GM23338 (cell line): ENCODE measurements at regions not wholly inside any gene's neighbourhood (a gene's known extent, or its start where the extent isn't known, plus 50 kb on each side); places are given as distances from the start of the nearest gene placed in this dataset. TPM values are rescaled to one million over a fixed set of nuclear protein-coding genes. Genes with fewer than 3 reads are reported as not detected.

Source experiments
- ATAC-seq: fragments of 200-7000 bp; cut with Tn5 transposase; 3 replicates; pipeline ENCODE4 v1.9.1; 2020
- DNase-seq: peaks from one replicate; pipeline ENCODE4 v3.0.0-alpha.2; 2015; ENCODE audit warnings: low spot score
- H2AFZ ChIP-seq: fragments of 200-600 bp; sonication (generic); 2 replicates; pipeline ENCODE4 v1.8.0; 2016; ENCODE audit warnings: antibody characterized with exemption, mild to moderate bottlenecking, moderate library complexity
- H3F3A ChIP-seq: fragments of 200-600 bp; sonication (generic); replicated peaks from 2 replicates; pipeline ENCODE4 v1.8.0; 2017; ENCODE audit warnings: antibody characterized with exemption, mixed run types, low read depth
- H3K27ac ChIP-seq: fragments of 200-600 bp; sonication (generic); 2 replicates; pipeline ENCODE4 v1.6.1; 2016; ENCODE audit warnings: low read depth
- H3K27me3 ChIP-seq: fragments of 200-600 bp; sonication (generic); 2 replicates; pipeline ENCODE4 v1.8.0; 2016; ENCODE audit warnings: mild to moderate bottlenecking, mixed run types, moderate library complexity; ENCODE audit not compliant: insufficient read depth
- H3K36me3 ChIP-seq: fragments of 200-600 bp; sonication (generic); 2 replicates; pipeline ENCODE4 v1.8.0; 2016; ENCODE audit warnings: mild to moderate bottlenecking; ENCODE audit not compliant: insufficient read depth
- H3K4me1 ChIP-seq: fragments of 200-600 bp; sonication (generic); 2 replicates; pipeline ENCODE4 v1.8.0; 2016; ENCODE audit warnings: mild to moderate bottlenecking, moderate library complexity; ENCODE audit not compliant: insufficient read depth
- H3K4me2 ChIP-seq: fragments of 200-600 bp; sonication (generic); 2 replicates; pipeline ENCODE4 v1.7.1; 2017; ENCODE audit warnings: mixed run types
- H3K4me3 ChIP-seq: fragments of 200-600 bp; sonication (generic); 2 replicates; pipeline ENCODE4 v1.6.1; 2016; ENCODE audit warnings: mixed run types
- H3K79me2 ChIP-seq: fragments of 200-600 bp; sonication (generic); replicated peaks from 2 replicates; pipeline ENCODE4 v1.8.0; 2017; ENCODE audit warnings: mild to moderate bottlenecking; ENCODE audit not compliant: insufficient read depth
- H3K9me2 ChIP-seq: fragments of 200-600 bp; sonication (generic); 2 replicates; pipeline ENCODE4 v1.8.0; 2017; ENCODE audit not compliant: insufficient read depth
- H4K20me1 ChIP-seq: fragments of 200-600 bp; sonication (generic); replicated peaks from 2 replicates; pipeline ENCODE4 v1.8.0; 2017; ENCODE audit warnings: mild to moderate bottlenecking; ENCODE audit not compliant: insufficient read depth
- H3K27ac Mint-ChIP-seq: 2 replicates; pipeline ENCODE4 v1.8.0; 2020; ENCODE audit warnings: inconsistent platforms, mild to moderate bottlenecking, moderate library complexity, mixed read lengths
- H3K27me3 Mint-ChIP-seq: 3 replicates; pipeline ENCODE4 v1.8.0; 2022; ENCODE audit warnings: low read depth, mild to moderate bottlenecking, moderate library complexity, mixed read lengths, inconsistent platforms; ENCODE audit not compliant: insufficient read depth, poor library complexity
- H3K36me3 Mint-ChIP-seq: 3 replicates; pipeline ENCODE4 v1.8.0; 2021; ENCODE audit warnings: low read depth, mild to moderate bottlenecking, inconsistent platforms, moderate library complexity, mixed read lengths
- H3K4me1 Mint-ChIP-seq: 3 replicates; pipeline ENCODE4 v1.8.0; 2020; ENCODE audit warnings: mild to moderate bottlenecking, inconsistent platforms, mixed read lengths
- H3K4me3 Mint-ChIP-seq: 3 replicates; pipeline ENCODE4 v1.8.0; 2021; ENCODE audit warnings: moderate library complexity, mild to moderate bottlenecking, inconsistent platforms, mixed read lengths
- H3K9me3 Mint-ChIP-seq: 3 replicates; pipeline ENCODE4 v1.8.0; 2020; ENCODE audit warnings: moderate library complexity, mild to moderate bottlenecking, inconsistent platforms, mixed read lengths
- EZH2 ChIP-seq: fragments of 200-600 bp; sonication (generic); IDR thresholded peaks from one replicate; pipeline ENCODE4 v1.8.0; 2017; ENCODE audit warnings: antibody characterized with exemption, mild to moderate bottlenecking, low read depth; ENCODE audit not compliant: unreplicated experiment
- EZH2phosphoT487 ChIP-seq: fragments of 200-600 bp; sonication (generic); IDR thresholded peaks from one replicate; pipeline ENCODE4 v1.8.1; 2018; ENCODE audit warnings: antibody characterized with exemption; ENCODE audit not compliant: unreplicated experiment
- NANOG ChIP-seq: IDR thresholded peaks from 2 replicates; pipeline ENCODE4 v1.6.1; 2016; ENCODE audit warnings: antibody characterized with exemption, borderline replicate concordance
- microRNA-seq: library from miRNA; unstranded; fragments of <30 nt; microRNA quantifications from one replicate; pipeline ENCODE4, GENCODE V29; 2017
- small RNA-seq: library from RNA; depleted of rRNA; stranded (forward); fragments of <200 nt; gene quantifications from one replicate; pipeline ENCODE3, GENCODE V24; 2014; ENCODE audit warnings: low replicate concordance
- TF ChIP-seq, protein P1 (sequence below), 2 experiments: fragments of 200-600 bp in 1 of 2; sonication (generic) in 1 of 2; conservative IDR thresholded peaks; 2 replicates each; pipeline versions ENCODE4 v1.5.1 to v1.6.1; 2016 to 2017; ENCODE audit warnings: antibody characterized with exemption in 2 of 2, low read depth in 2 of 2, mild to moderate bottlenecking in 2 of 2, moderate library complexity in 1 of 2

DNA sequence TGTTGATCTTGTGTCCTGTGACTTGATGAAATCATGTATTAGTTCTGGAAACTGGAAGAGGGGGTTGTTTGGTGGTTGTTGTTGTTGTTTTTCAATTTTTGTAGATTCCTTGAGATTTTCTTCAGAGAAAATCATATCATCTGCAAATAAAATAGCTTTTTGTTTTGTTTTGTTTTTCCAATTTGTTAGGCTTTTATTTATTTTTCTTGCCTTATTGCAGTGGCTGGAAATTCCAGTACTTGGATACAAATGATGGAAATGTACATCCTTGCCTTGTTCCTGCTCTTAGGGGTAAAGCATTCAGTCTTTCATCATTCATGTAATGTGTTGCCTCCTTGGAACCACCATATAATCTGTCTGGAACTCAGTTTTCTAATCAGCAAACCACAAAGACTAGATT, 50.3 kb upstream of the TRIB2 start:
- Histone ChIP-seq H3K4me1 (no peaks in the 10 kb centered on the region), H2AFZ (no peak overlapping the region), H3K4me2 (no peak overlapping the region), H4K20me1 (no peaks in the 10 kb centered on the region), H3K79me2 (no peaks in the 10 kb centered on the region), H3K36me3 (no peaks in the 10 kb centered on the region; the same call in 1 of the 2 replicates), H3K27ac (no peak overlapping the region), H3K4me3 (no peak overlapping the region), H3F3A (no peaks in the 10 kb centered on the region), H3K9me2 (no peaks in the 10 kb centered on the region), H3K27me3 (no peaks in the 10 kb centered on the region)
- peaks cover 20% of the 10 kb centered on the region for H3K9me3 Mint-ChIP-seq
- H3K27me3 Mint-ChIP-seq: no peaks in the 10 kb centered on the region
- H3K4me1 Mint-ChIP-seq: peaks cover 6% of the 10 kb centered on the region; the same call in 1 of the 3 replicates
- no peak overlapping the region for H3K27ac Mint-ChIP-seq
- peaks cover 14% of the 10 kb centered on the region; the same call in 2 of the 3 replicates for H3K36me3 Mint-ChIP-seq
- DNase-seq (no peak), ATAC-seq (no peak)
- TF ChIP-seq, protein P1, sequence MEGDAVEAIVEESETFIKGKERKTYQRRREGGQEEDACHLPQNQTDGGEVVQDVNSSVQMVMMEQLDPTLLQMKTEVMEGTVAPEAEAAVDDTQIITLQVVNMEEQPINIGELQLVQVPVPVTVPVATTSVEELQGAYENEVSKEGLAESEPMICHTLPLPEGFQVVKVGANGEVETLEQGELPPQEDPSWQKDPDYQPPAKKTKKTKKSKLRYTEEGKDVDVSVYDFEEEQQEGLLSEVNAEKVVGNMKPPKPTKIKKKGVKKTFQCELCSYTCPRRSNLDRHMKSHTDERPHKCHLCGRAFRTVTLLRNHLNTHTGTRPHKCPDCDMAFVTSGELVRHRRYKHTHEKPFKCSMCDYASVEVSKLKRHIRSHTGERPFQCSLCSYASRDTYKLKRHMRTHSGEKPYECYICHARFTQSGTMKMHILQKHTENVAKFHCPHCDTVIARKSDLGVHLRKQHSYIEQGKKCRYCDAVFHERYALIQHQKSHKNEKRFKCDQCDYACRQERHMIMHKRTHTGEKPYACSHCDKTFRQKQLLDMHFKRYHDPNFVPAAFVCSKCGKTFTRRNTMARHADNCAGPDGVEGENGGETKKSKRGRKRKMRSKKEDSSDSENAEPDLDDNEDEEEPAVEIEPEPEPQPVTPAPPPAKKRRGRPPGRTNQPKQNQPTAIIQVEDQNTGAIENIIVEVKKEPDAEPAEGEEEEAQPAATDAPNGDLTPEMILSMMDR (conservative IDR thresholded peaks at IDR 0.05; ENCODE audit: low read depth in 2 of 2): no peak
- TF ChIP-seq NANOG (no peak), EZH2 (no peak), EZH2phosphoT487 (no peak)
- H3K4me3 Mint-ChIP-seq: no peak overlapping the region

Small RNAs in the stretch of these regions (microRNA-seq; reads per million reads assigned to microRNA genes)
- not detected for gene MIR3681

Small RNAs in the stretch of these regions (small RNA-seq; reads per million reads assigned to genes)
- gene MIR3681 (not detected), gene RF00093 (not detected), gene RNU6-843P (not detected)
